ENCODE measurements at regions not wholly inside any gene's neighbourhood (a gene's known extent, or its start where the extent isn't known, plus 50 kb on each side); places are given as distances from the start of the nearest gene placed in this dataset.

DNA sequence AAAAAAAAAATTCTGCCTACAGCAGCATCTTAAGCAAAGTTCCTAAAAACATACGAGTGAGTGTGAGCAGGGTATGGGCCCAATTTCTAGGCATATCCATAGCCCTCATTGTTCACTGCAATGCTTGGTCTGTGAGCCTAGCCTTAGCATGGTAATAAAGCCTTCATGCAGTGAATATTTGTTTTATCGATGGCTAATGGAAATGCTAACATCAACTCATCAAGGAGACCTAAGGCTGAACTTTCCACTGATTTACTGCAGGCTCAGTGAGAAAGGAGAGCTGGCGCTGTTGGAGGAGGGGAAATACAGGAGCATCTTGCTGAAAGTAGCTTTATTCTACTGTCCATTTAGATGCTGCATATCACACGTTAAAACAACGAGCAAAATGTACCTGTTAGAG is 139.6 kb upstream of the DTNBP1 start:
- H3K27me3 ChIP-seq = no peaks in the 10 kb centered on the region
- WGBS, 5 donors = 75 to 88% (median 85%) methylated on average over 5 of the region's 5 CpGs
- no peak overlapping the region for H3K4me3 ChIP-seq
- no peak overlapping the region for H3K27ac ChIP-seq
- no peak for DNase-seq
- intact Hi-C loops (cut with DNase I; ENCODE audit: low total_unique reads) = no loop called here
- no peak for TF ChIP-seq POLR2A (IDR thresholded peaks at IDR 0.05)
- no peak for TF ChIP-seq EP300 (IDR thresholded peaks at IDR 0.05)
- TF ChIP-seq POLR2AphosphoS5 (IDR thresholded peaks at IDR 0.05) = no peak
- TF ChIP-seq CTCF (IDR thresholded peaks at IDR 0.05) = no peak
- H3K4me1 ChIP-seq = no peaks in the 10 kb centered on the region
- no peaks in the 10 kb centered on the region for H3K36me3 ChIP-seq
- H3K9me3 ChIP-seq = peaks cover 0 to 12% (median 5%) of the 10 kb centered on the region in 4 donors

DNA sequence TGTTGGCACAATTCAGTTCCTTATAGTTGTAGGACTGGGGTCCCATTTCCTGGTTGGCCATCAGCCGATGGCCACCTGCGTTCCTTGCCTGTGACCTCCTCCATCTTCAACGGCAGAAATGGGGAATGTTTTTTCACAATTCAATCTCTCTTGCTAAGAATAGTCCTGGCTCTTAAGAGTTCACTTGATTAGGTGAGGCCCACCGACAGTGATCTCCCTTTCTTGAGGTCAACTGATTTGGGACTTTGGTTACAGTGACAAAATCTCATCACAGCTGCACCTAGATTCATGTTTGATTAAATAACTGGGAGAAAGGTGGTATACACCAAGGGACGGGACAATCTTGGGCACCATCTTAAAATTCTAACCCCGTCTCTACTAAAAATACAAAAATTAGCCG is 139.1 kb upstream of the DTNBP1 start:
- peaks cover 0 to 13% (median 5%) of the 10 kb centered on the region in 4 donors for H3K9me3 ChIP-seq
- intact Hi-C loops (cut with DNase I; ENCODE audit: low total_unique reads) = no loop called here
- no peak overlapping the region for H3K27ac ChIP-seq
- 95 to 96% (median 95%) methylated on average over 7 of the region's 7 CpGs for WGBS, 5 donors
- H3K27me3 ChIP-seq = no peaks in the 10 kb centered on the region
- H3K4me3 ChIP-seq = no peak overlapping the region
- no peak for DNase-seq
- TF ChIP-seq EP300 (IDR thresholded peaks at IDR 0.05) = no peak
- no peak for TF ChIP-seq CTCF (IDR thresholded peaks at IDR 0.05)
- no peak for TF ChIP-seq POLR2AphosphoS5 (IDR thresholded peaks at IDR 0.05)
- no peak for TF ChIP-seq POLR2A (IDR thresholded peaks at IDR 0.05)
- H3K4me1 ChIP-seq = no peaks in the 10 kb centered on the region
- no peaks in the 10 kb centered on the region for H3K36me3 ChIP-seq

DNA sequence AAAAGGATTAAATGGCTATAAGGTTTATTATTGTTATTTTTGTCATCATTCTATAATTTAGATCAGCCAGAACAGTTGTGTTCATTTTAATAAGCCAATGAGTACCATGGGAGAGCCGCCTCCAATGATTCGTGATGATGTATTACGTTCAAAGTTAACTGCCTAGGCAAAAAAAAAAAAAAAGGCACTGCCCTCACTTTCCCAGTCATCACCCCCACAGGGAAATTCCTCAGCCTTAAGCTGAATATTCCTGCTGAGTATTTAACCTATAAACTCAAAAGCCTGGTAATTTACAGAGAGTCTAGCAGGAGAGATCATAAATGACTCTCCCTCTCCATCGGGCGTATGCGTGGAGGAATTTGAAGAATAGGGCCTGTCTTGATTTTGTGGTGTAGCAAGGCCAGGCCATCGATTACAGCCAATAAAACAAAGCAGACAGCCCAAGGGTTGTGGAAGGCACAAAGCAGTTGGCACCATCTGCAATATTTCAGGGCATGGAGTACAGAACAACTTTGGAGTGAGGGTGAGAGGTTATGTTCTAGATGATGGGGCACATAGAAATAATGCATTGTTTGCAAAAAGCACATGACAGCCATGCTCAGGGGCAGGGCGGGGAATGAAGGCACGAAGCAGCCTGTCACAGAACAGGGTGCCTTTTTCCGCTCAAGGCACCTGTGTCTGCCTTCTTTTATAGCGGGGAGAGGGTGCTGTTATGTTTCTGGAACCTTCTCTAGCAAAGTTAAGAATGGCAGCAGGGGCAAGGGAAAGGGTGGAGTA is 138.2 kb upstream of the DTNBP1 start:
- Histone ChIP-seq H3K36me3 (no peaks in the 10 kb centered on the region), H3K9me3 (peaks cover 0 to 13% (median 5%) of the 10 kb centered on the region in 4 donors), H3K27me3 (no peaks in the 10 kb centered on the region), H3K4me3 (no peak overlapping the region), H3K27ac (no peak overlapping the region), H3K4me1 (no peaks in the 10 kb centered on the region)
- 91 to 97% (median 94%) methylated on average over 11 of the region's 11 CpGs for WGBS, 5 donors
- no peak for DNase-seq
- intact Hi-C loops (cut with DNase I; ENCODE audit: low total_unique reads) = no loop called here
- TF ChIP-seq POLR2AphosphoS5 (IDR thresholded peaks at IDR 0.05) = no peak
- TF ChIP-seq EP300 (IDR thresholded peaks at IDR 0.05) = no peak
- TF ChIP-seq CTCF (IDR thresholded peaks at IDR 0.05) = no peak
- TF ChIP-seq POLR2A (IDR thresholded peaks at IDR 0.05) = no peak

- H3K27ac ChIP-seq = no peak overlapping the region
Observed at GRCh38 chr6:15798533-15799255, 135.9 kb upstream of the DTNBP1 start.

More at GRCh38 chr6:15798533-15799255, 135.9 kb upstream of the DTNBP1 start:
- Histone ChIP-seq H3K27me3 (no peaks in the 10 kb centered on the region), H3K36me3 (no peaks in the 10 kb centered on the region), H3K4me3 (no peak overlapping the region), H3K9me3 (peaks cover 0 to 13% (median 5%) of the 10 kb centered on the region in 4 donors), H3K4me1 (no peaks in the 10 kb centered on the region)
- intact Hi-C loops (cut with DNase I; ENCODE audit: low total_unique reads) = no loop called here
- 64 to 83% (median 82%) methylated on average over 2 of the region's 2 CpGs for WGBS, 5 donors
- TF ChIP-seq CTCF (IDR thresholded peaks at IDR 0.05) (no peak), POLR2A (IDR thresholded peaks at IDR 0.05) (no peak), EP300 (IDR thresholded peaks at IDR 0.05) (no peak), POLR2AphosphoS5 (IDR thresholded peaks at IDR 0.05) (no peak)
- DNase-seq = no peak

All from stomach (tissue), 8 donors.